HepG2 (cell line): ENCODE measurements at regions not wholly inside any gene's neighbourhood (a gene's known extent, or its start where the extent isn't known, plus 50 kb on each side); places are given as distances from the start of the nearest gene placed in this dataset.

Source experiments
- CREM ChIP-seq, 2 experiments: sonication (generic) in 1 of 2; formaldehyde crosslinking in 1 of 2; IDR thresholded peaks; 2 replicates each; pipeline versions ENCODE4 v1.4.0 to v1.6.1; 2016 to 2020; ENCODE audit warnings: antibody characterized with exemption in 1 of 2, mild to moderate bottlenecking in 1 of 2, missing genetic modification reagents in 1 of 2
- EP300 ChIP-seq, 3 experiments: sonication (generic) in 1 of 3; formaldehyde crosslinking in 1 of 3; IDR thresholded peaks; 2 replicates each; pipeline versions ENCODE4 v1.5.1 to v1.6.1; 2011 to 2020; ENCODE audit warnings: low read depth in 2 of 3, low read length in 2 of 3, borderline replicate concordance in 1 of 3, improper control_type of control experiment in 1 of 3, mild to moderate bottlenecking in 1 of 3, missing genetic modification reagents in 1 of 3, moderate library complexity in 1 of 3
- FOXP4 ChIP-seq: sonication (generic); formaldehyde crosslinking; IDR thresholded peaks from 2 replicates; pipeline ENCODE4 v1.4.0; 2020; ENCODE audit warnings: missing genetic modification reagents
- STAG1 ChIP-seq: sonication (generic); formaldehyde crosslinking; IDR thresholded peaks from 2 replicates; pipeline ENCODE4 v1.4.0; 2020; ENCODE audit warnings: missing genetic modification reagents
- ZHX1 ChIP-seq: sonication (generic); formaldehyde crosslinking; IDR thresholded peaks from 2 replicates; pipeline ENCODE4 v1.8.1; 2022; ENCODE audit warnings: low read depth, mild to moderate bottlenecking, missing genetic modification reagents

GRCh38 chr14:31942166-31942841, 134.8 kb upstream of the ARHGAP5 start:
- no peak for TF ChIP-seq CREM (IDR thresholded peaks at IDR 0.05)
- no peak for TF ChIP-seq CREM (CRISPR knock-in tag; IDR thresholded peaks at IDR 0.05)
- TF ChIP-seq EP300 (IDR thresholded peaks at IDR 0.05; ENCODE audit: low read depth in 2 of 2, low read length in 2 of 2): no peak
- no peak for TF ChIP-seq EP300 (CRISPR knock-in tag; IDR thresholded peaks at IDR 0.05; ENCODE audit: borderline replicate concordance)
- no peak for TF ChIP-seq STAG1
- TF ChIP-seq ZHX1 (CRISPR knock-in tag): no peak
- no peak for TF ChIP-seq FOXP4 (CRISPR knock-in tag)
